HepG2 (cell line): ENCODE measurements at regions not wholly inside any gene's neighbourhood (a gene's known extent, or its start where the extent isn't known, plus 50 kb on each side); places are given as distances from the start of the nearest gene placed in this dataset.

Experiments
- ATAC-seq: fragments of 200-7000 bp; cut with Tn5 transposase; 3 replicates; pipeline ENCODE4 v1.9.1; 2020; ENCODE audit warnings: mild to moderate bottlenecking, moderate library complexity
- BruUV-seq: library from RNA; stranded (reverse); fragments of 400-500 nt; replicated peaks from 2 replicates; lab custom pipeline; 2021; lab: Mats Ljungman, UMichigan
- CTCF ChIA-PET: fragments of 300-600 bp; formaldehyde crosslinking; extraction: SDS; loops from one replicate; lab custom pipeline; 2021; ENCODE audit warnings: low total read pairs, inconsistent platforms, low intra/inter-chr PET ratio; lab: Yijun Ruan, JAX
- POLR2A ChIA-PET: fragments of 350-600 bp; sonication (Branson Sonifier 250); formaldehyde crosslinking; loops from one replicate; lab custom pipeline; 2020; ENCODE audit warnings: antibody characterized with exemption, inconsistent platforms; lab: Yijun Ruan, JAX
- DNase-seq: peaks from one replicate; pipeline ENCODE4 v3.0.0-alpha.2; 2015; ENCODE audit warnings: low spot score
- FAIRE-seq: peaks from 3 replicates; lab custom pipeline; 2011; peaks lifted over from hg19 to GRCh38; lab: Jason Lieb, UNC
- H2AFZ ChIP-seq: one replicate; pipeline ENCODE4 v1.6.1; 2011; ENCODE audit warnings: low read length, inconsistent platforms
- H3K27ac ChIP-seq: fragments of 300-600 bp; 3 replicates; pipeline ENCODE4 v1.8.0; 2011; ENCODE audit warnings: mixed run types, mild to moderate bottlenecking, mixed read lengths, low read length, inconsistent platforms; ENCODE audit not compliant: insufficient read depth; ENCODE audit errors: extremely low read length
- H3K27me3 ChIP-seq, 2 experiments: fragments of 200-600 bp in 1 of 2; 2 replicates in 1 of 2; 3 replicates in 1 of 2; pipeline versions ENCODE4 v1.6.0 to v1.8.0; 2011; ENCODE audit warnings: low read length in 2 of 2, mild to moderate bottlenecking in 2 of 2, moderate library complexity in 2 of 2, inconsistent platforms in 1 of 2; ENCODE audit not compliant: insufficient read depth in 2 of 2, control insufficient read depth in 1 of 2
- H3K36me3 ChIP-seq, 2 experiments: fragments of 200-600 bp in 1 of 2; replicated peaks in 1 of 2; 2 replicates in 1 of 2; 3 replicates in 1 of 2; pipeline versions ENCODE4 v1.5.1 to v1.8.0; 2011; ENCODE audit warnings: low read length in 2 of 2, inconsistent platforms in 1 of 2; ENCODE audit not compliant: insufficient read depth in 2 of 2, control insufficient read depth in 1 of 2
- H3K4me1 ChIP-seq: 2 replicates; pipeline ENCODE4 v1.5.1; 2012; ENCODE audit warnings: low read length, inconsistent platforms; ENCODE audit not compliant: insufficient read depth
- H3K4me2 ChIP-seq: 2 replicates; pipeline ENCODE4 v1.6.0; 2011; ENCODE audit warnings: low read depth, low read length, inconsistent platforms
- H3K4me3 ChIP-seq, 3 experiments: fragments of 200-600 bp in 1 of 3; sonication (generic), shearing (Covaris generic) in 1 of 3; replicated peaks in 1 of 3; 2 replicates each; pipeline ENCODE4 v1.5.1; 2011 to 2016; ENCODE audit warnings: low read length in 3 of 3, inconsistent platforms in 2 of 3, low read depth in 2 of 3, mild to moderate bottlenecking in 2 of 3, control low read depth in 1 of 3, mixed read lengths in 1 of 3; ENCODE audit not compliant: insufficient read depth in 1 of 3
- H3K79me2 ChIP-seq: one replicate; pipeline ENCODE4 v1.6.1; 2011; ENCODE audit warnings: low read length, inconsistent platforms; ENCODE audit not compliant: insufficient read depth
- H3K9ac ChIP-seq: 2 replicates; pipeline ENCODE4 v1.6.0; 2011; ENCODE audit warnings: mild to moderate bottlenecking, low read depth, low read length, inconsistent platforms; ENCODE audit not compliant: insufficient read depth
- H3K9me3 ChIP-seq: 2 replicates; pipeline ENCODE4 v1.5.1; 2012; ENCODE audit warnings: mild to moderate bottlenecking, low read length
- H4K20me1 ChIP-seq: 2 replicates; pipeline ENCODE4 v1.6.0; 2011; ENCODE audit warnings: inconsistent platforms, mild to moderate bottlenecking, low read length, moderate library complexity; ENCODE audit not compliant: insufficient read depth
- EHMT2 ChIP-seq: fragments of 200-600 bp; sonication (generic); IDR thresholded peaks from 2 replicates; pipeline ENCODE4 v1.7.0; 2017; ENCODE audit warnings: antibody characterized with exemption, low read depth, low read length, borderline replicate concordance
- HNRNPLL ChIP-seq: fragments of 200-400 bp; formaldehyde crosslinking; IDR thresholded peaks from 2 replicates; pipeline ENCODE4 v1.6.1; 2017; ENCODE audit warnings: mild to moderate bottlenecking, low read depth, low read length; ENCODE audit not compliant: poor library complexity, severe bottlenecking
- KAT8 ChIP-seq: IDR thresholded peaks from 2 replicates; pipeline ENCODE4 v1.6.1; 2016; ENCODE audit warnings: missing genetic modification reagents, missing compliant biosample characterization
- MEIS2 ChIP-seq: sonication (generic); formaldehyde crosslinking; IDR thresholded peaks from 2 replicates; pipeline ENCODE4 v1.9.0; 2021; ENCODE audit warnings: mild to moderate bottlenecking, missing genetic modification reagents
- ZNF292 ChIP-seq: sonication (generic); formaldehyde crosslinking; IDR thresholded peaks from 2 replicates; pipeline ENCODE4 v1.8.1; 2022; ENCODE audit warnings: mild to moderate bottlenecking, low read depth, missing genetic modification reagents, borderline replicate concordance
- ZNF318 ChIP-seq: sonication (generic); formaldehyde crosslinking; IDR thresholded peaks from 2 replicates; pipeline ENCODE4 v1.4.0; 2020; ENCODE audit warnings: mild to moderate bottlenecking, missing genetic modification reagents
- ZNF414 ChIP-seq: sonication (generic); formaldehyde crosslinking; IDR thresholded peaks from 2 replicates; pipeline ENCODE4 v1.5.0; 2020; ENCODE audit warnings: missing genetic modification reagents
- ZNF790 ChIP-seq: sonication (generic); formaldehyde crosslinking; IDR thresholded peaks from 2 replicates; pipeline ENCODE4 v1.8.0; 2022; ENCODE audit warnings: missing genetic modification reagents, mild to moderate bottlenecking, borderline replicate concordance
- WGBS: methylation state at CpG from one replicate; pipeline ENCODE4 v1.1.6; 2017; ENCODE audit warnings: low lambda C conversion rate; 5-methylcytosine and 5-hydroxymethylcytosine counted together
- in situ Hi-C: cut with HindIII; loops from 2 replicates; pipeline ENCODE4 v1.10.0; 2017; ENCODE audit warnings: low pct_unique_long_range_greater_than_20kb; ENCODE audit not compliant: extremely low pct_ligation_motif_present
- intact Hi-C: fragments of 100-400 bp; cut with micrococcal nuclease; formaldehyde crosslinking; loops from one replicate; pipeline ENCODE4 v1.10.0; 2022; ENCODE audit not compliant: unreplicated experiment

GRCh38 chr6:140544431-140544830 lies 1170.0 kb upstream of the CITED2 start:
- Histone ChIP-seq H3K27me3 (no peaks in the 10 kb centered on the region), H3K9me3 (peaks cover 53% of the 10 kb centered on the region), H3K36me3 (no peaks in the 10 kb centered on the region), H3K79me2 (no peaks in the 10 kb centered on the region), H3K27ac (no peak overlapping the region), H4K20me1 (no peaks in the 10 kb centered on the region), H2AFZ (no peak overlapping the region), H3K4me1 (no peaks in the 10 kb centered on the region), H3K4me2 (no peak overlapping the region), H3K4me3 (no peak overlapping the region), H3K9ac (no peak overlapping the region)
- ChIA-PET CTCF (no interaction called here), POLR2A (no interaction called here)
- ATAC-seq (no peak), FAIRE-seq (no peak), DNase-seq (no peak)
- no TSS peak for BruUV-seq
- in situ Hi-C loops, result no loop called here
- 18% methylated on average over 3 of the region's 3 CpGs for WGBS
- no peak for TF ChIP-seq MEIS2 (CRISPR knock-in tag)
- no peak for TF ChIP-seq EHMT2
- TF ChIP-seq HNRNPLL, result no peak
- TF ChIP-seq ZNF292 (CRISPR knock-in tag), result no peak
- TF ChIP-seq ZNF318 (CRISPR knock-in tag), result no peak
- TF ChIP-seq KAT8 (CRISPR knock-in tag), result no peak
- no peak for TF ChIP-seq ZNF414 (CRISPR knock-in tag)
- no peak for TF ChIP-seq ZNF790 (CRISPR knock-in tag)
- intact Hi-C loops, result no loop called here
